ENCODE measurements at regions not wholly inside any gene's neighbourhood (a gene's known extent, or its start where the extent isn't known, plus 50 kb on each side); places are given as distances from the start of the nearest gene placed in this dataset.

DNA sequence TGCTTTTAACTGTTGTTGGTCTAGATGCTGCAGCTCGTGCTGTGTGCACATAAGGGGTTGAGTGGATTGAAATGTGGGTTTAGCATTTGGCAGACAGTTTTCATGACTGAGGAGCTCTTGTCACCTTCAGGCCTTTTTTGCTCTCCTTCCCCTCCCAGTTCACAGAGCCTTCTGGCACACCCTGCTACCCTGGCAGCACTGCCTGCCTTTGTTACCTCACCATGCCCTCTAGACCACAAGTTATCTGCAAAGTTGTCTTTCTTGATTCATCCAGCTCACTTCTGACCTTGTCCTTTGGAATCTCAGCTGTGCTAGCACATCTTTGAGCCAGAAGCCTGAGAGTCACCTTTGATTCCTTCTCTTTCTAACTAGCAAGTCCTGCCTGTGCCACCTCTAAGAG, 348.9 kb upstream of the ZFP64 start:
- FAIRE-seq = no peak

DNA sequence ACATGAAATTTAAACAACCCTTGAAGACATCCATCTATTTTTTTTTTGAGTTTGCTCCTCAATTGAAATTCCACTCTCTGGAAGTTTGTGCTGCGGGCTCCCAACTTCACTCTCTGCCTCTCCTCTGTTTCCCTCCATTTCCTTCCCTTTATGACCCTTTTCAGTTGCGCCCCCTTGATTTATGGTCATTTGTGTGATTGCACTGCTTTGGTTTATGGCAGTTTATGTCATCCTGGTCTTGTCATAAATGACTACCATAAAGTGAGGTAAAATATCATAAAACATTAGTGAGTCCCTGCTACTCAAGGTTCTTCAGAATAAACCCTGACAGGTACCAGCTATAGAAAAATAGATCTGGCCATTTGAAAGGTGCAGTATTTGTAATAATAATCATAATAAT, 348.3 kb upstream of the ZFP64 start:
- no peak for FAIRE-seq

DNA sequence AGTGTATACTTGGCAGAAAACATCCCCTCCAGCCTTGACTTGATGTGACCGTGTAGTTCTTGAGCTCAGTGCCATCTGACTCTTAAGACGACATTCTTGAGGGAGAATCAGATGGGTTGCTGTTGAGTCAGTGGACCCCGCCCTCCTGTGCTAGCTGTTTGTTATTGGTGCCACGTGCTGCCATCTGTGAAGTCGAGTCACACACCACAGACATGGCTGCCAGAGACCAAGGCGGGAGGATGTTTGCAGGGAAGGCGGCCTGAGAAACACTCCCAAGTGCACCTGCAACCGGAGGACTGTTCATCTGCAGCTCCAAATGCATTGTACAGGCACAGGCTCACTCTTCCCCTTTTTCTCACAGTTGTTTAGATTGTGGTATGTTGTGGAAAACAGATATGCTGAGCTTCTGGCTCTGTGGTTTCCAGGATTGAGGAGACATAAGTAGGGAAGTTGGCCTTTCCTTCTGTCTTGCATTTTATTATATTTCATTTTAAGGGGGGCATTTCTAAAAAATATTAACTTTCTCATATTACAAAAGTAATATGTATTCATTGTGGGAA, 345.3 kb upstream of the ZFP64 start:
- FAIRE-seq = no peak

DNA sequence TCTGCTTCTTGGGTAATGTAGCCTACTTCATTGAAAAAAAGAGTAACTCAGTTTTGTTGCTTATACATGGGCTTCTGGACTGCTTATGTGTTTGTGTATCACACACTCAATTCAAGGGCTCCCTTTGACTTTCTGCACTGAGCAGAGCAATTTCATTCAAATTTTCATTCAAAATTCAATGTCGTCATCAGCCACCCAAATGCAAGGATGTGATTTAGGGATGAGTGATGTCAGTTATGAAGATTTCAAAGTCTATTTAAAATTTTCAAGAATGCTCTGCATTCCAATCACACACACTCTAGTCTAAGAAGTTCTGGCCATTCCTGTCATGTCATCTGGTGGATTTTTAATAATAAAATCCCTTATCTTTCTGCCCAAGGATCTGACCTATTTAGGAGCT, 344.5 kb upstream of the ZFP64 start:
- FAIRE-seq = no peak

DNA sequence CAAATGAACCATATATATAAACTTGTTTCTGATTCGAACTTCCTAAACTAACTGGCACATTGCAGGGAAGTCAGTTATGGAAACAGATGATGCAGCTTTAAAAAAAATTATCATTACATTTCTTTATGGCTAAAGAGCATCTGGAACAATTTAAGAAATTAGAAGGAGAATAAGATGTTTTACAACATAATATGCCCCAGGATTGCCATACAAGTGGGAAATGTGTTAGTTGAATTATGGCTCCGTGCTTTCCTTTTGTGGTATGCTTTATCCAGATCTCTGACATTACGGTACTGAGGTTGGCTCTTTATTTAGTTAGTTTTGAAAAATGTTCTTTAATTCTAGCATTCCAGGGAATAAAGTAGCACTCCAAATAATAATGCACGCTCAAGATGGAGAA, 343.0 kb upstream of the ZFP64 start:
- no peak for FAIRE-seq

DNA sequence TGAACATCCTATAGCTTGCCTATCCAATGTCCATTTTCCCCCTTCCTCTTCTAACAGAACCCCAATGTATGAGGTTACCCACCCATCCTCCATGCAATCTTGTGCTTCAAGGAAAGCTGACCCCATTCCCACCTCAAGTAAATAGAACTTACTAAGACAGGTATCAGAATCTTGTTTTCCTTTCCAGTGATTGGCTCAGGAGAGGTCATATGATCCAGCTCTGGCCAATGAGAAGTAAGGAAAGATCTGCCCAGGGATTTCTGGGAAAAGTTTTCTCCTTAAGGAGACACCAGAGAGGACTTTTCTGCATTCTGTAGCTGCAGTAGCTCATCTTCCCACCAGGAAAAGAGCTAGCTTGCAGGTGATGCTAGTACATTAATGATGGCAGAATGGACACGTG, 341.8 kb upstream of the ZFP64 start:
- no peak for FAIRE-seq

DNA sequence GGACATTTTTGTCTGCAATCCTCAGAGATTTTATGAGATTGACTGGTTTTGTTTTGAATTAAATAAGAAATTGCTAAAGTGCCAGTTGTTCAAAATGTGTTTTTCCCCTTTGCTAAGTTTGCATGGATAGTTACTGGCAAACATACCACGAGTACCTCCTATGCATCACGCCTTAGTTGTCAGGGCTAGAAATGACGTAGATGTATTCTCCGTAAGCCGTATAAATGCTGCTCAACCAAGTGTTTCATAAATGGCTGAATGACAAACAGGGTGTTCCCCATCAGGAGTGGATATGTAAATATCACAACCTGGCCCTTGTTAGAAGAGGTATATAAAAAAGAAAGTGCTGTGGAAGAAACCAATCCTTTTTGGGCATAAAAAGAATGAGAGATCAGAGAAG, 341.1 kb upstream of the ZFP64 start:
- FAIRE-seq = no peak

DNA sequence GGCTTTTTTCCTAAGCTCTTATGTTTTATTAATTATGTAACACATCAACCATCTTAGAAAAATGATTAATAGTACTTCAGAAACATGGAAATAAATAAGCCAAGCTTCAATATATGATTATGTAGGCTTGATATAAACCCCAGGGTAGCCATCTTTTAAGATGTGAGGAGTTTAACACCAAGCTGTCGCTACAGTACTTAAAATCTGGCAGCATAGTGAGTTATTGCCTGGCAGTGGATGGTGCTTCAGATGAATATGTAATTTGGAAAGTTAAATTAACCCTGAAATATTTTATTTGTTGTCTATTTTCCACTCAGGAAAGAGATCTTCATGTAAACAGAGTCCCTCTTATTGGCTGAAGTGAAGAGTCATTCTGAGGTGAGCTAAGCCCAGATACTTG, 339.0 kb upstream of the ZFP64 start:
- FAIRE-seq = no peak

DNA sequence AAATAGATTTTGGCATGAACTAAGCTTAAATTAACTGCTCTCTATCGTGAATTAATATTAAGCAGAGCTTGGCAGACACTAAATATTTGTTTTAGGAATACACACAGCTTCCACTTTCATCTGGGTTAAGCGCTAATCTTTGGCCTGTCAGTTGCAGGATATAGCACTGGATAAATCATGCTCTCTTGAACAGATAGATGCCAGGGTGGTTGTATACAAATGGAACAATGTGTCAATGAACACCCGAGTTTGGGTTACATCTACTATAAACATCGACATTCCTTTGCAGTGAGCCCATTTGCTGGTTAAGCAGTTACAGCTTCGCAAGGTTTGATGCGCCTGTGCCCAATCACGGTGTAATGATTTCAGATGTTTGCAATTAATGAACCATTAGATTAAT, 338.2 kb upstream of the ZFP64 start:
- FAIRE-seq = no peak

DNA sequence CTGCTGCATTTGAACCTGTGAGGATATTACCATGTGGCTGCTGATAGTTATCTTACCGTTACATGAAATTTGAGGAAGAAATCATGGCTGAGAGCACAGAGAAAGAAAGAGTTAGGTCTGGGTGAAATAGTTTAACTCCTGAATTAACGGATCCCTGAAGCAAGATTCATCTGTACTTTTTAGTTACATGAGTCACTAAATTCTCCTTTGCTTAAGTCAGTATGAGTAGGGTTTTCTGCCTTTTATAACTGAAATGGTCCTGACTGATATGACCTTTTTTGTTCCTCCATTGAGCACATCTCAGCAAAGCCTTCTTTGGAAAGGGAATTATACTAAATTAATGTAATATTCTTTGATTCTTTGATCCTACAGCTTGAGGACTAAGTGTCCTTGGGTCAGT, 333.3 kb upstream of the ZFP64 start:
- no peak for FAIRE-seq

DNA sequence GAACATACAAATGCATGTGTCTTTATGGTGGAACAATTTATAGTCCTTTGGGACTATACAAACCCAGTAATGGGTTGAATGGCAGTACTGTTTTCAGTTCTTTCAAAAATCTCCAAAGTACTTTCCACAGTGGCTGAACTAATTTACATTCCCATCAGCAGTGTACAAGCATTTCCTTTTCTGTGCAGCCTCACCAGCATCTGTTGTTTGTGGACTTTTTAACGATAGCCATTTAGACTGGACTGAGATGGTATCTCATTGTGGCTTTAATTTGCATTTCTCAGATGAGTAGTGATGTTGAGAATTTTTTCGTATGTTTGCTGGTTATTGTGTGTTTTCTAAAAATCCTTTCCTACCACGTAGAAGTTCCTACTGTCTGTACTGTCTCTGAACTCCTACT, 327.2 kb upstream of the ZFP64 start:
- FAIRE-seq = no peak

DNA sequence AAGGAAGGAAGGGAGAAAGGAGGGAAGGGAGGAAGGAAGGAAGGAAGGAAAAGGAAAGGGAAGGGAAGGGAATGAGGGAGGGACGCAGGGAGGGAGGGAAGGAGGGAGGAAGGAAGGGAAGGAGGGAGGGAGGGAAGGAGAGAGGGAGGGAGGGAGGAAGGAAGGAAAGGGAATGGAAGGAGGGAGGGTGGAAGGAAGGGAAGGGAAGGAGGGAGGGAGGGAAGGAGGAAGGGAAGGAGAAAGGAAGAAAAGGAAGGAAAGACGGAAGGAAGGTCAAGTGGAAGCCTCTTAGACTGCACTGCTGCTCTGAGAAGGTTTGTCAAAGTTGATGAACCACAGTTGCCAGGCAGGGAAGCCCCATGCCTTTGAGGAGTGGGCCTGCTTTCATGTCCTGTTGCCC, 324.3 kb upstream of the ZFP64 start:
- FAIRE-seq = no peak

DNA sequence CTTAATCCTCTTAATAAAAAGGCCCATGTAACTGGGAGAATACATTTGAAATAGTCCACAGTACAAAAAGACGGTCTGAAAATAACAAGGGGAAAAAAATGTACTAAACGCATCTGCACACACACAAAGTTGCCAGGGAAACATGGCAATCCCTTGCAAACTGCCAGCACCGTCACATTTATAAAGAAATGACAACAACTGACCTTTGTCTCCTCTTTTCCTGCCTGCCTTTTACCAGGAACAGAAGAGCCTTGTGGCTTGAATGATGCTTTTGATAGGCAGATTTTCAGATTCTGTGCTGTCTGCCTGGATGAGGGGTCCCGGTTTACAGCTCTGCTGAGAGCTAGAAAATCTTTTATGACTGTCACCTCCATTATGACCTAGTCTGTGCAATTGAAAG, 308.6 kb upstream of the ZFP64 start:
- no peak for FAIRE-seq

DNA sequence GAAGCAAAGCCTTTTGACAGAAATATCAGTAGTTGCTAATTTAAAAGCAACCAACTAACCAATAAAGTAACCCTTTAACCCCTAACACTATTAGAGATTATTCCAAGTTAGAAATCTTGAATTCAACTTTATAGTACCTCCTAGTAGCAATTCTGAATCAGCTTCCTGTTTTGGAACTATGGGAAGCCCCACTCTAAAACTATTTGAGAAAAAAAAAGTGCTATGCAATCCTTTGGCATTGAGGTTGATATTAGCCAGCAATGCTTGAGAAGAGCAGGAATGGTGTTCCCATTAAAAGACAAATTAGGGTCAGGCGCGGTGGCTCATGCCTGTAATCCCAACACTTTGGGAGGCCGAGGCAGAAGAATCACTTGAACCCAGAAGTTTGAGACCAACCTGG, 306.2 kb upstream of the ZFP64 start:
- no peak for FAIRE-seq

DNA sequence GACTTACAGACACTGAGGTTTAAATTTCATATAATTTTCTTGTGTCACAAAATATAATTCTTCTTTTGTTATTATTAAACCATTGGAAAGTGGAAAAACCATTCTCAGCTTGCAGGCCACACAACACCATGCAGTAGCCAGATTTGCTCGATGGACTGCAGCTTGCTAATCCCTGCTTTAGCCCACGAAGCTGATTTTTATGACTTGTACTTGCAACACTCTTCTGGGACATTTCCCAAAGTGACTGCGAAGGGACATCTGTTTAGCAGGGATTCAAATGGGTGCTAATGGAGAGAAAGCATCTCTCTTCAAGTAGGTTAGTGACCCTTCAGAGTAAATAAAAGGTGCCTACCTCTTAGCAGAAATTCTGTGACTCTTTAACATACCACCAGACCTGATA, 304.6 kb upstream of the ZFP64 start:
- no peak for FAIRE-seq

DNA sequence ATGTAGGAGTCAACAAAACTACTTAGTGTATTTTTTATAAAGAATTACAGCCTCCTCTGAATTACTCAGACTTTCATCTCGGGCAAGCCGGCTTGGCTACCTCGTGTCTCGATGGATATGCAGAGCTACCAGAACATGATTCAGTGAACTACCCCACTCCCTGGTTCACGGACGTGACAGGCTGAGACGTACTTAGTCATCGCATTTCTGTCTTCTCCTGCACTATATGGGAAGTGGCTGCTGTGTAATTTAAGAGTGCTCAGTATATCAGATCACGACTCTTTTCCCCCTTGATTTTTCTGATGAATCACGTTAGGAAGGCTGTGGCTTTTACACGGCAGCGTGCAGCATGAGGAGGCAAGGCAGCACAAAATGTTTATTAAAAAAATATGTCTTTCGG, 302.7 kb upstream of the ZFP64 start:
- no peak for FAIRE-seq

DNA sequence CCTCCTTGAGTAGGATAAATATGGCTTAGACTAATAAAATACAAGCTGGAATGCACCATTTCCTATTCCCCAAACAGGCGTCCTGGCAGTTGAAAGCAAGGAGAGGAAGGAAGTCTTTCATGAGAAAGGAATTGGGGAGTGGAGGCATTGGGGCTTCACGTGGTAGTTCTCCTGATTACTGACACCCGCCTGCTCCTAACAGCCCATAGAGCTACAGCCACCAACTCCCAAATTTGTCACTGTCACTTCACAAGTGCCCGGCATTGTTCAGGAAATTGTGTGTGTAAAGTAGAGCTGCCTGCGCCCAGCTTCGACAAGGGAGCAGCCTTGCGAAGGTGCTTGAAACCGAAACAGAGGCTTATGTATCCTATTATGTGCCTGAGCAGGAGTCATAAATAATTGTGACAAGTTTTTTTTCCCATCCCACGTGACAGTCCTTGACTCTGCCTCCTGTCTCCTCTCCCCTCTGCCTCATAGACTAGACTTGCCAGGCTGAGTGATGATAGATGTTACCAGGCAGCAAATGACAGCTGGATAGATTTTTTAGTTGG, 301.7 kb upstream of the ZFP64 start:
- no peak for FAIRE-seq

DNA sequence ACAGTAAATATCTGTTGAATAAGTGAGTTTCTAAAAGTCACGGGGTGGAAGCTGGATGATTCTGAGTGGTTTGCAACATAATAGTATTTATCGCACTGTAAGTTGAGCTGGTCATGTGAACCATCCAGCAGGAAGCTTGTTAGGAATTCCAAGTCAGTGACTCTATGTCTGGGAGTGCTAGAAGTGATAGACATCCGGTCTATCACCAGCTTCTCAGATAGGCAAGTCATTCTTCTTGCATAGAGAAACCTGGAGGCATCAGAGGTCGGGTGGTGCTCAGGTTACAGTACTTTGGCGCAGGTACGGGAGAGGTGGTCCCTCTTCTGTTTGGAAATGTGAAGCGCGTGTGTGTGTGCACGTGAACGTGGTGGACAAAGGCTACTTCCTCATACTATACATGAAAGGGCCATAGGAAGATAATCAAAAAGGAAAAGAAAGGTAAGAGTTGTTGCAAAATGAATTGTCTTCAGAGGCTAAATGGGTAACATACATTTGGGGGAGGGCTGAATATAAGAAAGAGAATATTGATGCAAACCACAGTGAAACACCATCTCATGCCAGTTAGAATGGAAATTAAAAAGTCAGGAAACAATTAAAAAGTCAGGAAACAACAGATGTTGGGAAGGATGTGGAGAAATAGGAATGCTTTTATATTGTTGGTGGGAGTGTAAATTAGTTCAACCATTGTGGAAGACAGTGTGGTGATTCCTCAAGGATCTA, 299.3 kb upstream of the ZFP64 start:
- FAIRE-seq = no peak

DNA sequence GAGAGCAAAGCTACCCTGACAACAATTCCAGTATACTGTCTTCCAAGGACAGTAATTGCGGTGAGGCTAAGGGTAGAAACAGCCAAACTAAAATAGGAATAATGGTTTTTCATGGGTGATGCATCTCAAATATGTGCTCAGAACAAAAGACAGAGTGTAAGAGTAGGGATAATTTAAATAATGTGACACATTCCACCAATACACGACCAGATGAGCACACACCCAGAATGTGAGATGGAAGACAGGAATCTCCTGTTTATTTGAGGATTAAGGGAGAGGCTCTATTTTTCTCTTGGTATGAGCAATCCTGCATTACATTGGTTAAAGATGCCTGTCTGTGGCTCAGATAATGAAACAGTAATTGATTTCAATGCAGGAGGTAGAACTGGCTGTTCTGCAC, 292.9 kb upstream of the ZFP64 start:
- FAIRE-seq = no peak

DNA sequence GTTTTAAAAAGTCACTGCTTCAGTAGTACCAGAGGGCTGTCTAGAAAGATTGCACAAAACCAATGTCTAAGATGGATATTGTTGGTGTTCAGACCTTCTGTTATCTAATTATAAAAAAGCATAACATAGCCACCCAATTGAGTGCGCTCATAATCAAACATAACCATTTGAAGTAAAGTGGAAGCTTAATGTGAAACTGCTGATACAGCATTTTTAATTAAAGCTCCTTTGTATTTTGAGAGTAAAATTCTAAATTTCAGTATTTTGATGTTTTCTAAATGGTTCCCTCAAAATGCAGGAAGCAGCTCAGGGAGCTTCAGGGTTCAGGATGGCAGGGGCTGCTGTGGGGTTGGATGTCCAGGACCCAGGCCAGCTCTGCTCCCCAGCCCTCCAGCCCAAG, 291.8 kb upstream of the ZFP64 start:
- FAIRE-seq = no peak

DNA sequence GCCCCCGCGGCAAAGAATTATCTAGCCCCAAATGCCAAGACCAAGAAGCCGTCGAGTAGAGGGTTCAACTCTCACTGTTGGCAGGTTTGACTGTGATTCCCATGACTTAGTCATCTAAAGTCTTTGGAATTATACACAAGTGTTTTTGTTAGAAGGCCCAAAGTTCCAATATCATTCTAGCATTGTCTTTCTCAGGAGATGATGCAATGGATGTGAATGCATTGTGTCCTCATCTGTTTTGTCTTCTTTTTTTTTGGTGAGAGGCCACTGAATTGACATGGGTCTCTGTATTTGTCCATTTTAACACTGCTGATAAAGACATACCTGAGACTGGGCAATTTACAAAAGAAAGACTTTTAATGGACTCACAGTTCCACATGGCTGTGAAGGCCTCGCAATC, 290.5 kb upstream of the ZFP64 start:
- FAIRE-seq = no peak

DNA sequence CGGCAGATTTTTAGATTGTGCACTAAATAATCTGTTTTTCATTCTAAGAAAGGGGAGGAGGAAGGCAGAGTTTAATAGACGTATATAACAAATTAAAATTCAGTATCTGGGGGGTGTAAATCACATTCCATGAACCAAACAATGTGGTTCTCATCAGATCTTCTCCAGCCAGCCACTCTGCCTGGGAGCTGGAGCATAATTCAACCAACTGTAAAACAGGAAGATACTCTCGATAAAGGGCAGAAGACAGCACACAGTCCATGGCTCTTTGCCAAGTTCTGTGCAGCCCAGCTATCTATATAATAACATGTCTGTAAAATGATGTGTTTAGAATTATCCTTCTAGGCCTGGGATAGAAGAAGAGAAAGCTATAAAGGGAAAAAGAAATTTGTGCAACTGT, 289.9 kb upstream of the ZFP64 start:
- FAIRE-seq = no peak

DNA sequence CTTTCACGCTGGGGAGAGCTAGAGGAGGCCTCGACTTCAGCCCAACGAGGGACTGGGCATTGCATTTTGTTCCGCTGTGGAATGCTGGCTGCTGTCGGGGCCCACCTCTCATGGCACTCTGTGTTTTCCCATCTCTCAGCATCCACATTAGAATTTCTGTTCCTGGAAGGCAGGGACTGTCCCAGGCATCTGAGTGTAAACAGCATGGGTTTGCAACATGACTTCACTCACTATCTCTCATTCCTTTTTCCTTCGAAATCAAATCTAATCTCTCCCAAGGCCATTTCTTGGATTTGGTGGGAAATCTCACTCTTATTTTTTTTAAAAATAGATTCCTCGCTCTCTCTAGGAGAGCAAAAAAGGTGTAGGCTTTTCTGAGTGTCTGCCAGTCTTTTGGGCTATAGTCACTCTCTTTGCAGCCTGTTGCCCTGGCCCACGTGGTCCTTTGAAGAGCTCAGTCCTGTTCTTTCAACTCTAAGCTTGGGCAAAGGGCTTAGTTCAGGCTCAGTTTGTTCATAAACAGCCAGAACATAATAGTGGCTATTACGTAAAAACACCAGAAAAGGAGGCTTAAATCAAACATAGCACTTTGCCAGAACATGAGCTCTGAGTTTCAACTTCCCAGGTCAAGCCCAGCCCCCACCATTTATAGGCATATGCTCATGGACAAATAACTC, 284.6 kb upstream of the ZFP64 start:
- FAIRE-seq = no peak

DNA sequence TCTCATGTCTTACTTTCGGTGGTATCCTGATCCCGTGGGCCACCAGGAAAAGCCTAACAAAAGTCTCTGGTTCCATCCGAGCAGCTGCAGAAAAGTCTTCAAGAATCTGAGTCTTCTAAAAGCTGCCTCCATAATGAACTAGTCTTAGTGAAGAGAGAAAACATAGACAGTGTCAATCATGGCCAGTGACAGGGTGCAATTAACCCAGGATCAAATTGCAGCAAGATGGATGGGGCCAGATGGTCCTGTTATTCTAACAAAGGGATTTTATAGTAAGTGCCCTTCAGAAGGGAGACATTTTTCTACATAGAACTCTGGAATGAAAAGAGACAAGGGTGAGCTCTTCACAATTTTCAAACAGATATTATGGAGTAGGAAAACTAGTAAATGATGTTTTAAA, 281.6 kb upstream of the ZFP64 start:
- no peak for FAIRE-seq

DNA sequence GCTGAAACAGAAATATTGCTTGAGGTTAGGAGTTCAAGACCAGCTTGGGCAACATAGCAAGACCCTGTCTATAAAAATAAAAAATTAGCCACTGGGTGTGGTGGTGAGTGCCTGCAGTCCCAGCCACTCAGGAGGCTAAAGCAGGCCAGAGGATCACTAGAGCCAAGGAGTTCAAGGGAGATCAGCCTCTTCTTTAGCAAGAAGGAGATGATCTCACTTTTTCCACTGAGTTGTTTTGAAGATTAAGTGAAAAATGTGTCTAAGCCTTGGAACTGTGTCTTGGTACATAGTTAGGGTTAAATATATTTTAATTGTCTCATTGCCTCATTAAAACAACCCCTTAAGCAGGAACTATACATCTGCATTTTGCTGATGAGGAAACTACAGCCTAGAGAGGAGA, 279.0 kb upstream of the ZFP64 start:
- no peak for FAIRE-seq

Measured in TTC549 (cell line).